ENCODE measurements at regions not wholly inside any gene's neighbourhood (a gene's known extent, or its start where the extent isn't known, plus 50 kb on each side); places are given as distances from the start of the nearest gene placed in this dataset.

- no peak for DNase-seq
Measured at GRCh38 chr2:215693193-215693998, 257.5 kb upstream of the FN1 start.

- no peak for DNase-seq
Measured at GRCh38 chr2:215692387-215693079, 256.7 kb upstream of the FN1 start.

GRCh38 chr2:215691346-215691745 lies 255.5 kb upstream of the FN1 start:
- no peak for DNase-seq

- no peak for DNase-seq
Measured at GRCh38 chr2:215687149-215688031, 251.5 kb upstream of the FN1 start.

GRCh38 chr2:215685238-215685990 lies 249.5 kb upstream of the FN1 start:
- DNase-seq = no peak

GRCh38 chr2:215684448-215685237 lies 248.8 kb upstream of the FN1 start:
- DNase-seq = no peak

GRCh38 chr2:215683295-215683694 lies 247.4 kb upstream of the FN1 start:
- DNase-seq = no peak

- no peak for DNase-seq
Measured at GRCh38 chr2:215681799-215682596, 246.1 kb upstream of the FN1 start.

- DNase-seq = no peak
Measured at GRCh38 chr2:215680605-215681598, 245.0 kb upstream of the FN1 start.

GRCh38 chr2:215678094-215678493 lies 242.2 kb upstream of the FN1 start:
- DNase-seq = no peak

- no peak for DNase-seq
Measured at GRCh38 chr2:215677481-215677880, 241.6 kb upstream of the FN1 start.

- no peak for DNase-seq
Measured at GRCh38 chr2:215672406-215672805, 236.5 kb upstream of the FN1 start.

- DNase-seq = no peak
Measured at GRCh38 chr2:215671691-215672090, 235.8 kb upstream of the FN1 start.

GRCh38 chr2:215671244-215671643 lies 235.4 kb upstream of the FN1 start:
- no peak for DNase-seq

- no peak for DNase-seq
Measured at GRCh38 chr2:215670396-215670795, 234.5 kb upstream of the FN1 start.

- DNase-seq = no peak
Measured at GRCh38 chr2:215668378-215668775, 232.5 kb upstream of the FN1 start.

GRCh38 chr2:215667585-215668377 lies 231.9 kb upstream of the FN1 start:
- DNase-seq = no peak

Measured in hypothalamus (tissue), 51 donors.